K562 (cell line): ENCODE measurements at regions not wholly inside any gene's neighbourhood (a gene's known extent, or its start where the extent isn't known, plus 50 kb on each side); places are given as distances from the start of the nearest gene placed in this dataset.

Experiments
- ATAC-seq: fragments of 200-7000 bp; cut with Tn5 transposase; 3 replicates; pipeline ENCODE4 v1.9.1; 2020; ENCODE audit warnings: moderate library complexity
- BruUV-seq: library from RNA; stranded (reverse); fragments of 400-500 nt; replicated peaks from 2 replicates; lab custom pipeline; 2021; lab: Mats Ljungman, UMichigan
- CTCF ChIA-PET: fragments of 300-600 bp; formaldehyde crosslinking; extraction: SDS; loops from one replicate; lab custom pipeline; 2021; ENCODE audit warnings: low intra/inter-chr PET ratio; lab: Yijun Ruan, JAX
- POLR2A ChIA-PET: fragments of 300-600, 350-650 bp; sonication (Branson Sonifier 250); formaldehyde crosslinking; extraction: SDS; loops from one replicate; lab custom pipeline; 2021; ENCODE audit warnings: antibody characterized with exemption, inconsistent platforms; lab: Yijun Ruan, JAX
- DNase-seq, 4 experiments: peaks; one replicate each; pipeline versions ENCODE4 v3.0.0 to v3.0.0-alpha.2; 2011 to 2018; ENCODE audit warnings: low spot score in 3 of 4, mixed read lengths in 3 of 4; ENCODE audit errors: extremely low read depth in 1 of 4
- FAIRE-seq: peaks from 2 replicates; lab custom pipeline; 2011; peaks lifted over from hg19 to GRCh38; lab: Jason Lieb, UNC
- H2AFZ ChIP-seq: 2 replicates; pipeline ENCODE4 v1.6.0; 2011; ENCODE audit warnings: low read depth, low read length, control low read depth, inconsistent platforms
- H3K27ac ChIP-seq: fragments of 200-600 bp; 3 replicates; pipeline ENCODE4 v1.8.0; 2011; ENCODE audit warnings: low read depth, mild to moderate bottlenecking, control low read depth, inconsistent platforms, low read length, moderate library complexity, mixed read lengths; ENCODE audit errors: extremely low read depth
- H3K27me3 ChIP-seq, 2 experiments: fragments of 300-600 bp in 1 of 2; 2 replicates in 1 of 2; 3 replicates in 1 of 2; pipeline versions ENCODE4 v1.6.0 to v1.8.0; 2011; ENCODE audit warnings: inconsistent platforms in 2 of 2, low read length in 2 of 2, mild to moderate bottlenecking in 1 of 2, mixed read lengths in 1 of 2, moderate library complexity in 1 of 2; ENCODE audit not compliant: control insufficient read depth in 2 of 2, insufficient read depth in 2 of 2
- H3K36me3 ChIP-seq: fragments of 300-600 bp; 3 replicates; pipeline ENCODE4 v1.8.0; 2011; ENCODE audit warnings: mild to moderate bottlenecking, low read length, inconsistent platforms; ENCODE audit not compliant: control insufficient read depth, insufficient read depth
- H3K4me1 ChIP-seq, 2 experiments: fragments of 200-600 bp in 1 of 2; replicated peaks in 1 of 2; 2 replicates in 1 of 2; 3 replicates in 1 of 2; pipeline versions ENCODE4 v1.5.1 to v1.8.0; 2011; ENCODE audit warnings: inconsistent platforms in 2 of 2, low read length in 2 of 2, mild to moderate bottlenecking in 1 of 2, mixed read lengths in 1 of 2, moderate library complexity in 1 of 2; ENCODE audit not compliant: control insufficient read depth in 2 of 2, insufficient read depth in 2 of 2
- H3K4me2 ChIP-seq: 2 replicates; pipeline ENCODE4 v1.6.1; 2011; ENCODE audit warnings: low read length, control low read depth, inconsistent platforms, mixed read lengths; ENCODE audit not compliant: insufficient read depth
- H3K4me3 ChIP-seq: fragments of 200-600 bp; sonication (generic), shearing (Covaris generic); 2 replicates; pipeline ENCODE4 v1.5.1; 2016; ENCODE audit warnings: control low read depth, inconsistent platforms
- H3K79me2 ChIP-seq: fragments of 200-600 bp; 3 replicates; pipeline ENCODE4 v1.8.0; 2011; ENCODE audit warnings: low read length, inconsistent platforms; ENCODE audit not compliant: control insufficient read depth, insufficient read depth
- H3K9ac ChIP-seq, 2 experiments: 2 replicates each; pipeline versions ENCODE4 v1.6.0 to v1.6.1; 2011; ENCODE audit warnings: low read depth in 2 of 2, low read length in 2 of 2, control low read depth in 1 of 2, inconsistent platforms in 1 of 2, mild to moderate bottlenecking in 1 of 2, mixed read lengths in 1 of 2; ENCODE audit not compliant: insufficient read depth in 1 of 2
- H3K9me1 ChIP-seq: one replicate; pipeline ENCODE4 v1.6.0; 2011; ENCODE audit warnings: inconsistent platforms, mild to moderate bottlenecking, low read length, moderate library complexity; ENCODE audit not compliant: control insufficient read depth, insufficient read depth
- H3K9me3 ChIP-seq: replicated peaks from 2 replicates; pipeline ENCODE4 v1.5.1; 2011; ENCODE audit warnings: low read depth, low read length, inconsistent platforms; ENCODE audit not compliant: control insufficient read depth, insufficient read depth
- H4K20me1 ChIP-seq: replicated peaks from 2 replicates; pipeline ENCODE4 v1.6.1; 2011; ENCODE audit warnings: low read length, inconsistent platforms, mixed read lengths; ENCODE audit not compliant: control insufficient read depth, insufficient read depth
- ARID1B ChIP-seq: fragments of 450-650 bp; IDR thresholded peaks from 2 replicates; pipeline ENCODE4 v1.6.1; 2016; ENCODE audit warnings: antibody characterized with exemption, mild to moderate bottlenecking, inconsistent platforms
- BHLHE40 ChIP-seq: IDR thresholded peaks from 2 replicates; pipeline ENCODE4 v1.6.1; 2011; ENCODE audit warnings: low read length, improper control_type of control experiment
- FUS ChIP-seq: fragments of 200-400 bp; formaldehyde crosslinking; optimal IDR thresholded peaks from 2 replicates; pipeline ENCODE3; 2017; ENCODE audit warnings: low read depth, low read length
- MTF1 ChIP-seq: fragments of 250-450 bp; sonication (Bioruptor Pico); IDR thresholded peaks from 2 replicates; pipeline ENCODE4 v1.9.0; 2021; ENCODE audit warnings: moderate library complexity, mild to moderate bottlenecking, inconsistent platforms, borderline replicate concordance
- PHB2 ChIP-seq: fragments of 450-650 bp; IDR thresholded peaks from 2 replicates; pipeline ENCODE4 v1.6.1; 2017; ENCODE audit warnings: low read depth
- PTRF ChIP-seq: fragments of 450-650 bp; IDR thresholded peaks from 2 replicates; pipeline ENCODE4 v1.6.1; 2016; ENCODE audit warnings: mild to moderate bottlenecking, missing genetic modification characterization, missing compliant biosample characterization
- RBM39 ChIP-seq: fragments of 200-400 bp; formaldehyde crosslinking; optimal IDR thresholded peaks from 2 replicates; pipeline ENCODE3; 2018; ENCODE audit warnings: low read depth, low read length
- SMARCC2 ChIP-seq: fragments of 450-650 bp; IDR thresholded peaks from 2 replicates; pipeline ENCODE4 v1.6.1; 2017; ENCODE audit warnings: antibody characterized with exemption, moderate library complexity, mild to moderate bottlenecking, low read depth
- ZBTB26 ChIP-seq: fragments of 450-650 bp; formaldehyde crosslinking; IDR thresholded peaks from 2 replicates; pipeline ENCODE4 v1.4.0; 2022; ENCODE audit warnings: missing genetic modification characterization
- ZNF507 ChIP-seq: conservative IDR thresholded peaks from 2 replicates; pipeline ENCODE4 v1.6.1; 2017; ENCODE audit warnings: missing genetic modification characterization, missing compliant biosample characterization
- ZNF639 ChIP-seq, 2 experiments: fragments of 200-800 bp in 1 of 2; sonication (Bioruptor generic) in 1 of 2; sonication (generic) in 1 of 2; formaldehyde crosslinking in 1 of 2; IDR thresholded peaks in 1 of 2; conservative IDR thresholded peaks in 1 of 2; 2 replicates each; pipeline versions ENCODE4 v1.5.0 to v1.6.1; 2016 to 2020; ENCODE audit warnings: missing compliant biosample characterization in 1 of 2, missing genetic modification characterization in 1 of 2, missing genetic modification reagents in 1 of 2
- WGBS: fragments of 100-300 bp; shearing (Covaris generic); methylation state at CpG from one replicate; pipeline ENCODE4 v1.1.6; 2016; ENCODE audit warnings: low coverage, mixed read lengths; ENCODE audit not compliant: insufficient coverage; ENCODE audit errors: missing lambda C conversion rate; 5-methylcytosine and 5-hydroxymethylcytosine counted together
- in situ Hi-C: fragments of 300-500 bp; cut with MboI; formaldehyde crosslinking; loops from 4 replicates; pipeline ENCODE4 v1.15.0; 2018; ENCODE audit warnings: inconsistent platforms, mixed read lengths
- intact Hi-C: fragments of 100-400 bp; cut with micrococcal nuclease; formaldehyde crosslinking; loops from 2 replicates; pipeline ENCODE4 v1.14.2; 2022

- H3K4me3 ChIP-seq = no peak overlapping the region
- BruUV-seq = no TSS peak
- DNase-seq (no peak), ATAC-seq (no peak), FAIRE-seq (no peak)
- CTCF ChIA-PET = no interaction called here
- H3K4me2 ChIP-seq = no peak overlapping the region
- H3K9me3 ChIP-seq = no peaks in the 10 kb centered on the region
- no peak overlapping the region for H3K9ac ChIP-seq
- POLR2A ChIA-PET = no interaction called here
- TF ChIP-seq BHLHE40 (no peak), ZNF507 (no peak), ZBTB26 (no peak), MTF1 (CRISPR knock-in tag) (no peak), RBM39 (no peak), FUS (no peak)
- no peaks in the 10 kb centered on the region for H3K4me1 ChIP-seq
- H4K20me1 ChIP-seq = no peaks in the 10 kb centered on the region
- H3K27me3 ChIP-seq = peaks cover 16 to 22% of the 10 kb centered on the region in 2 experiments
- H3K9me1 ChIP-seq = no peaks in the 10 kb centered on the region
- no peaks in the 10 kb centered on the region for H3K79me2 ChIP-seq
- no peak overlapping the region for H3K27ac ChIP-seq
- WGBS = 0% methylated on average over 2 of the region's 2 CpGs
- no peaks in the 10 kb centered on the region for H3K36me3 ChIP-seq
- intact Hi-C loops (no loop called here), in situ Hi-C loops (no loop called here)
- no peak overlapping the region for H2AFZ ChIP-seq
These were observed 440.2 kb upstream of the CCL2 start for GRCh38 chr17:33814852-33815251.

- BruUV-seq = no TSS peak
- TF ChIP-seq ZNF639 (CRISPR knock-in tag; conservative IDR thresholded peaks at IDR 0.05 in 1 of 2, IDR thresholded peaks at IDR 0.05 in 1 of 2) (no peak), SMARCC2 (no peak), PTRF (no peak), ARID1B (no peak), PHB2 (no peak)
These were observed 439.0 kb upstream of the CCL2 start for GRCh38 chr17:33816036-33816435.

More at GRCh38 chr17:33816036-33816435, 439.0 kb upstream of the CCL2 start:
- H3K27me3 ChIP-seq = peaks cover 17 to 22% of the 10 kb centered on the region in 2 experiments
- no peak overlapping the region for H3K27ac ChIP-seq
- 0% methylated on average over 1 of the region's 2 CpGs for WGBS
- in situ Hi-C loops (no loop called here), intact Hi-C loops (no loop called here)
- no peak overlapping the region for H3K4me3 ChIP-seq
- no peak overlapping the region for H3K4me2 ChIP-seq
- no peak for ATAC-seq
- ChIA-PET CTCF (no interaction called here), POLR2A (interaction anchor here (0.6 to 1.2 kb wide), 2 partner anchors 24 to 839 kb away, joined by 4 read pairs; no protein-coding TSS in a partner anchor)
- no peaks in the 10 kb centered on the region for H3K36me3 ChIP-seq
- no peaks in the 10 kb centered on the region for H3K4me1 ChIP-seq
- H3K9me1 ChIP-seq = no peaks in the 10 kb centered on the region
- no peak for FAIRE-seq
- no peaks in the 10 kb centered on the region for H4K20me1 ChIP-seq
- no peak overlapping the region for H3K9ac ChIP-seq
- H3K79me2 ChIP-seq = no peaks in the 10 kb centered on the region
- no peaks in the 10 kb centered on the region for H3K9me3 ChIP-seq
- DNase-seq = no peak
- no peak overlapping the region for H2AFZ ChIP-seq
